Kidney (tissue), 13 donors: ENCODE measurements at regions not wholly inside any gene's neighbourhood (a gene's known extent, or its start where the extent isn't known, plus 50 kb on each side); places are given as distances from the start of the nearest gene placed in this dataset.
"Not testable (repeated sequence)": the region's sequence is repeated elsewhere in the genome, so short reads cannot be mapped to it uniquely, and the experiment has no call there.

Experiments
- DNase-seq, 5 donors: peaks; one replicate each; pipeline ENCODE4 v3.0.0-alpha.2; 2013 to 2020
- FAIRE-seq: peaks from 2 replicates; lab custom pipeline; 2012; peaks lifted over from hg19 to GRCh38; lab: Jason Lieb, UNC
- H3K27ac ChIP-seq, 2 donors: one replicate each; pipeline ENCODE4 v1.7.0; 2013; ENCODE audit warnings: low read depth in 2 of 2, low read length in 2 of 2, inconsistent platforms in 1 of 2
- H3K27me3 ChIP-seq: one replicate; pipeline ENCODE4 v1.7.1; 2013; ENCODE audit warnings: low read length, inconsistent platforms; ENCODE audit not compliant: control insufficient read depth, insufficient read depth
- H3K36me3 ChIP-seq, 3 donors: one replicate each; pipeline versions ENCODE4 v1.7.0 to v1.7.1; 2013; ENCODE audit warnings: low read length in 3 of 3, control low read depth in 1 of 3, inconsistent platforms in 1 of 3; ENCODE audit not compliant: insufficient read depth in 3 of 3, control insufficient read depth in 2 of 3
- H3K4me1 ChIP-seq, 3 donors: one replicate each; pipeline versions ENCODE4 v1.7.0 to v1.7.1; 2013; ENCODE audit warnings: low read length in 3 of 3, inconsistent platforms in 1 of 3, low read depth in 1 of 3; ENCODE audit not compliant: control insufficient read depth in 2 of 3, insufficient read depth in 2 of 3
- H3K4me3 ChIP-seq, 3 donors: one replicate each; pipeline versions ENCODE4 v1.7.0 to v1.8.1; 2013; ENCODE audit warnings: low read length in 3 of 3, control low read depth in 1 of 3, inconsistent platforms in 1 of 3
- H3K9ac ChIP-seq, 3 donors: one replicate each; pipeline versions ENCODE4 v1.7.0 to v1.7.1; 2013; ENCODE audit warnings: low read length in 3 of 3, control low read depth in 1 of 3, inconsistent platforms in 1 of 3
- H3K9me3 ChIP-seq, 3 donors: one replicate each; pipeline versions ENCODE4 v1.7.0 to v1.7.1; 2013; ENCODE audit warnings: low read length in 3 of 3, control low read depth in 1 of 3, inconsistent platforms in 1 of 3; ENCODE audit not compliant: control insufficient read depth in 2 of 3, insufficient read depth in 1 of 3
- CTCF ChIP-seq: IDR thresholded peaks from 3 replicates; pipeline ENCODE4 v1.5.1; 2012; ENCODE audit warnings: mild to moderate bottlenecking, moderate library complexity, borderline replicate concordance; ENCODE audit not compliant: insufficient read depth; ENCODE audit errors: extremely low read depth
- intact Hi-C: fragments of 100-400 bp; cut with DNase I; formaldehyde crosslinking; loops from one replicate; pipeline ENCODE4 v1.11.1; 2022
- donor health status: control.
- donor health status: control.
- donor health status: control.
- donor health status: control.
- donor health status: control.
- donor health status: DM: yes; HTN: yes; CAD: no.
- donor health status: Normal renal cell carcinoma (clear cell type).

- Histone ChIP-seq H3K9me3 (no peaks in the 10 kb centered on the region), H3K27me3 (no peaks in the 10 kb centered on the region), H3K4me3 (no peak overlapping the region), H3K4me1 (no peaks in the 10 kb centered on the region), H3K27ac (no peak overlapping the region), H3K9ac (no peak overlapping the region), H3K36me3 (no peaks in the 10 kb centered on the region)
- FAIRE-seq, result no peak
- intact Hi-C loops, result no loop called here
- no peak for TF ChIP-seq CTCF
- no peak for DNase-seq
Measured at GRCh38 chr7:81002421-81002820, 83.6 kb upstream of the SEMA3C start.

GRCh38 chr7:80999771-81000170 lies 80.9 kb upstream of the SEMA3C start:
- H3K36me3 ChIP-seq, result no peaks in the 10 kb centered on the region
- H3K4me3 ChIP-seq, result no peak overlapping the region
- H3K27ac ChIP-seq, result no peak overlapping the region
- intact Hi-C loops, result no loop called here
- H3K27me3 ChIP-seq, result no peaks in the 10 kb centered on the region
- DNase-seq, result no peak
- no peaks in the 10 kb centered on the region for H3K4me1 ChIP-seq
- H3K9ac ChIP-seq, result no peak overlapping the region
- FAIRE-seq, result no peak
- H3K9me3 ChIP-seq, result no peaks in the 10 kb centered on the region
- TF ChIP-seq CTCF, result no peak

GRCh38 chr7:80999100-80999499 lies 80.2 kb upstream of the SEMA3C start:
- H3K4me1 ChIP-seq, result no peaks in the 10 kb centered on the region
- H3K9ac ChIP-seq, result no peak overlapping the region
- H3K9me3 ChIP-seq, result no peaks in the 10 kb centered on the region
- no peaks in the 10 kb centered on the region for H3K36me3 ChIP-seq
- H3K27me3 ChIP-seq, result no peaks in the 10 kb centered on the region
- DNase-seq (no peak), FAIRE-seq (no peak)
- no peak overlapping the region for H3K27ac ChIP-seq
- intact Hi-C loops, result no loop called here
- no peak for TF ChIP-seq CTCF
- no peak overlapping the region for H3K4me3 ChIP-seq

- TF ChIP-seq CTCF, result no peak
- Histone ChIP-seq H3K27me3 (no peaks in the 10 kb centered on the region), H3K4me1 (no peaks in the 10 kb centered on the region), H3K4me3 (no peak overlapping the region), H3K36me3 (no peaks in the 10 kb centered on the region), H3K9ac (no peak overlapping the region), H3K27ac (no peak overlapping the region), H3K9me3 (no peaks in the 10 kb centered on the region)
- no peak for FAIRE-seq
- intact Hi-C loops, result no loop called here
- no peak for DNase-seq
Measured at GRCh38 chr7:80997841-80998240, 79.0 kb upstream of the SEMA3C start.

GRCh38 chr7:80996236-80996635 lies 77.4 kb upstream of the SEMA3C start:
- H3K27ac ChIP-seq, FAIRE-seq, H3K9me3 ChIP-seq, H3K36me3 ChIP-seq, intact Hi-C loops, H3K27me3 ChIP-seq, H3K4me3 ChIP-seq, H3K4me1 ChIP-seq, DNase-seq, H3K9ac ChIP-seq: not testable (repeated sequence)
